Amygdala (tissue), 56 donors: ENCODE measurements at regions not wholly inside any gene's neighbourhood (a gene's known extent, or its start where the extent isn't known, plus 50 kb on each side); places are given as distances from the start of the nearest gene placed in this dataset.
A peak's percentile ranks its signal among the peaks of the same experiment; 100 is the strongest.

Source experiments
- DNase-seq, 56 donors: peaks; one replicate each; lab custom pipeline; 2025; lab: John Stamatoyannopoulos, UW

- DNase-seq = no peak
These were observed 58.6 kb downstream of the LIG4 start for GRCh38 chr13:108156749-108157148.

GRCh38 chr13:108155185-108156106 is 59.9 kb downstream of the LIG4 start:
- peak in 38 of 56 donors; percentile 1 to 80 (median 9) for DNase-seq

GRCh38 chr13:108154421-108154858 is 60.9 kb downstream of the LIG4 start:
- DNase-seq = no peak

- no peak for DNase-seq
These were observed 68.7 kb downstream of the LIG4 start for GRCh38 chr13:108146642-108147041.

GRCh38 chr13:108142702-108143436 is 72.5 kb downstream of the LIG4 start:
- no peak for DNase-seq

- DNase-seq = no peak
These were observed 78.2 kb downstream of the LIG4 start for GRCh38 chr13:108137176-108137575.

DNA sequence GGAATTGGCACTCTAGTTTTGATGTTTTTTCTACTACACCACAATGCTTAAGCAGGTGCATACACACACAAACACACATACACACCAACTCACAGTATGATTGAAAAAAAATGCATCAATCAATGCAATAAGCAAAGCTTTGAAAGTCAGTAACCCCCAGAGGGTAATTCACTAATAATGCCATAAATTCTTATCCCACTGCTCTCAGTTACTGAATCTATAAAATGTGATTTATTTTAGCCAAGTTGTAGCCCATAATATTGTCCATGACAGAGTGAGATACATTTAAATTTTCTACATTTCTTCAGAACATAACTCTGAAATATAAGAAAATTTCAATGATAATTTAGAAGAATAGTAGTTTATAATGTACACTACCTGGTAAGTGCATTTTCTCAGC is 87.9 kb downstream of the LIG4 start:
- DNase-seq = no peak

- DNase-seq = no peak
These were observed 89.3 kb downstream of the LIG4 start for GRCh38 chr13:108126056-108126455.

GRCh38 chr13:108121406-108121805 is 93.9 kb downstream of the LIG4 start:
- DNase-seq = no peak

GRCh38 chr13:108120856-108121255 is 94.5 kb downstream of the LIG4 start:
- DNase-seq = no peak

- peak in 9 of 56 donors; percentile 1 to 36 (median 9) for DNase-seq
These were observed 95.0 kb downstream of the LIG4 start for GRCh38 chr13:108120302-108120701.

DNA sequence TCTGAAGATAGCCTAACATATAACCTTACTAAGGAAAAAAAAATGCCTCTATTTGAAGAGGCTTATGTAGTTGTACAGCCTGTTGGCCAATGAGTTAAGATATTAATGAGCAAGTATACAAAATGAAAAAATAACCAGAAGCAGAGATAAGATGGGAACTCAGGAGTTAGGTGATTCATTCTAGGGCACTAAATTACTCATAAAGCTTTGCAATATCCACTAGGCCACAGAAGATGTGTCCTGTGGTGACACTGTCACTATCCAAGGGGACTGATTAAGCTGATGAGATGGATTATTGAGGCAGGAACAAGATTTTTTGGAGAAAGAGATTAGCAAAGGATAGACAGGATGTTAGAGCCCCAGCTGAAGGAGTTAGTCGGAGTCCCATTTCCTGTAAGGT is 99.6 kb downstream of the LIG4 start:
- no peak for DNase-seq

- DNase-seq = no peak
These were observed 101.9 kb downstream of the LIG4 start for GRCh38 chr13:108113407-108113806.

DNA sequence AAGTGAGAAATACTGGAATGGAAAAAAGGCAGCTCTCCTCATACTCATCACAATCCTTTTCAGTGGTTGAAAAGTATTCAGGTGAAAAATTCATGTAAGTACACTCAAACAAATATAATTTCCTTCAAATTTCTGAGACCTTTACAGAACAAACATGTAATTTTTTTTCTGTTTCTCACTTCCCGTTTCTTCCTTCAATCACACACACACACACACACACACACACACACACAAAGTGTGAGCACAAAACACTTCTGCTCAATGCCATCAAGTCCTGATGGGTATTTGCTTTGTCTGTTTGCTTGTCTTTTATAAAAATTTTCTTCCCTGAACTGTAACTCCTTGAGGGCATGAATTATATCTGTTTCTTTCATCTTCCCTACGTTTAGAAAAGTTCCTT is 110.6 kb downstream of the LIG4 start:
- DNase-seq = no peak

DNA sequence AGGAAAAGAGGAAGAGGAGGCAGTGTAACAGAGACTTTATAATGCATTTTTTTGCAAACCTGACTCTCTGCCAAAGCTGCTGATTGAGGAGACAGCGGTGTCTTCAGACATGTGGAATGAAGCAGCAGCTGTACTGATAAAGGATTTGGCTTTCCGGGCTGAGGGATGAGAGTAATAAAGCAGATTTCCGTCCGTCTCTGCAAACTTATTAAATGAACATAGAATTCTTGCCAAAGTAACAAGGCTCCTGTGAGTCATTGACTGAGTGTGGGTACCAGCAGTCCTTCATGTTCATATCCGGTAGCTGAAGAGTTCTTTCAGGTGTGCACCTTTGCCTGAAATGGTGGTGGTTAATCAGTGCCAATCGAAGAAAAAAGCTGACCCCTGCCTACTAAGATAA is 112.6 kb downstream of the LIG4 start:
- DNase-seq = no peak

DNA sequence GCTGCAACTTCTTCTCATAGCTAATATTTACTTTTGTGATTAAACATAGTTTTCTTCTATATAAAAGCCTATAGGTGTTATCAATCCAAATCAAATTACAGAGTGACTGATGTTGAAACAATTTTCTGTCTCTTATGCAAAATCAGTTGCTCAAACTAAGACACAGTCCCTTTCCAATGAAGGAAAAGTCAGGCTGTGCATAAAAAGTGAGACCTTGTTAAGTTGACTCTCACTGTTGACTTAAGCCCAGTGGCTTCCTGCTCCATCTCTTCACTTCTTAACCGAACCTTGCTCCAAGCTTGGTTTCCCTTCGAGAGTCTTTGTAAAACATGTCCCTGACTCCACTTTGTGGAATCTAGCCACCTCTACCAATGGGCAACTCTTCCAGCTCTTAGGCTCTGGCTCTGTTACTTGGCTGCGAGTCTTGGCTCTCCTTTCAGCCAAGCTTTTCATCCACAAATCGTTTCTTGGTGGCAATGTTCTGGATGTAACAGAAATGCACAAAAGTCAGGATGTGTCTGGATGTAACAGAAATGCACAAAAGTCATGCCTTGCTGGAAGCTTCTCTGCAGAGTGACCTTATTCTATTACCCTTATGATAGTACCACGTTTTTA is 118.9 kb downstream of the LIG4 start:
- no peak for DNase-seq

DNA sequence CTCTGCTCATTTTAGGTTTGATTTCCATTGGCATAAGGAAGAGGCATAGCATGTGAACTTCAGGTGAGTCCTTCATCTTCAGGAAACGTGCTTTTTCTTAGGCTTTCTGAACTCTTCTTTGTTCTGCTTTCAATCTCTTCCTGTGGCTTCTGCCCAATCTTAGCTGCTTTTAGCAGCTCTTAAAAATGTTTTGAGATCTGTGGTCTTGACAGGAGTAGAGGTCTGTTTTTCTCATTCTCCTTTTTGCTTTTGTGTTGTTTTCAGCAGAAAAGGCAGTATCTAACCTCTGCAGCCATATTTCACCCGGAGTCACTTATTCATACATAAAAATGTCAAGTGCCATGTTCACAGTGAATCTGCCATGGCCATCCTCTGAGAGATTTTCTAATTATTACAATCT is 120.3 kb downstream of the LIG4 start:
- DNase-seq = no peak

DNA sequence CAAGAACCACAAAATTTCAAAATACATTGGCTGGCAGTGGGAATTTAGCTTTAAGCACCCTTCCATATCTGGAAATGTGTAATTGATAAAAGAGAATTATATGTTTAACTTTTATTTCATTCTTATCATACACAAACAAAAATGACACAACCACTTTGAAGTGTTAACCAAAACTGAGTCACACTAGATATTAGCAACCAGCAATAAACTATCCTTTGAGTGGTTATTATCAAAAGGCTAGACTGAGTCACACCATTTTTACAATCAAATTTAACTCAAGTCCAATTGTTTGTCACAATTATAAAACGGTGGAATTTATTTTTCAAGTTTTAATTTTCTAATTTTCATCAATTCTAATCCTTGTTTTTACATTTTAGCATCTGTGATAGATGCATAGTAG is 121.7 kb downstream of the LIG4 start:
- DNase-seq = no peak

DNA sequence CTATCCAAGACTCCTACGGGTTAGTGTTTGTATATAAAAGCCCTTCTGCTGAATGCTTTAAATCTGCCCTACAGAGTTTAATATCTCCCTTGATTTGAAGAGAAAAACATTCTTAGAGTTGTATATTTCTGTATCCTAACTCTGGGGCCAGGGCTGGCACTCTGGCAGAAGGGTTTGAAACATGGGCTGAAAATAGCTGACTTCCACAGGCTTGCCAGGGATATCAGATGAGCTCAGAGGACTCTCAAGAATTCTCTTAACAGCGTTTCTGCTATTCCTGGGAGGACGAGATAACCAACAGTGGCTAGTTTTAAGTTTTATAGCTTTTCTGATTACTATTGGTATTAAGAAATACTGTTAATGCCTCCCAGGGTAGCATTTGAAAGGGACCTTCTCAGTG is 127.5 kb downstream of the LIG4 start:
- DNase-seq = no peak

DNA sequence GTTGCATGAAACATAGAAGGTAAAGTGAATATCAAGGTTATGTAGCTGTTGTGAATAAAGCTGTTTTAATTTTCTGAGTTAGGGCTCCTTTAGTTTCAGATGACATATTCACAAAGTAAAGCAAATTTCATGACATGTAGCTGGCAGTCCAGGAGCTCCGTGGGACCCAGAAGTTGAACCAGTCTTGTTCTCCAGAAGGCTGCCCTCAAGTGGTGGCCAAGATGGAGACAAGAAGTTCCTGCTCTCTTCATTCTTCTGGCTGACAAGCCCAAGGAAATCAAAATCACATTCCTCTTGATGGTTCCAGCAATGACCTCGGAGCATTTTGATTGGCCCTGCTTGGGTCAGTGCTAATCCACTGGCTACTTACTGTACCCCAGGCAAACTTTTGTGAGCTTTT is 128.7 kb downstream of the LIG4 start:
- no peak for DNase-seq

- DNase-seq = no peak
These were observed 130.5 kb downstream of the LIG4 start for GRCh38 chr13:108084840-108085239.
